COR-L47 (cell line): ENCODE measurements at regions not wholly inside any gene's neighbourhood (a gene's known extent, or its start where the extent isn't known, plus 50 kb on each side); places are given as distances from the start of the nearest gene placed in this dataset.

Experiments used
- DNase-seq: peaks from one replicate; lab custom pipeline; 2025; lab: John Stamatoyannopoulos, UW

GRCh38 chr4:147054228-147054872 is 108.7 kb upstream of the TTC29 start:
- peak; percentile 11 for DNase-seq

GRCh38 chr4:147056940-147057610 is 111.4 kb upstream of the TTC29 start:
- DNase-seq = no peak

DNA sequence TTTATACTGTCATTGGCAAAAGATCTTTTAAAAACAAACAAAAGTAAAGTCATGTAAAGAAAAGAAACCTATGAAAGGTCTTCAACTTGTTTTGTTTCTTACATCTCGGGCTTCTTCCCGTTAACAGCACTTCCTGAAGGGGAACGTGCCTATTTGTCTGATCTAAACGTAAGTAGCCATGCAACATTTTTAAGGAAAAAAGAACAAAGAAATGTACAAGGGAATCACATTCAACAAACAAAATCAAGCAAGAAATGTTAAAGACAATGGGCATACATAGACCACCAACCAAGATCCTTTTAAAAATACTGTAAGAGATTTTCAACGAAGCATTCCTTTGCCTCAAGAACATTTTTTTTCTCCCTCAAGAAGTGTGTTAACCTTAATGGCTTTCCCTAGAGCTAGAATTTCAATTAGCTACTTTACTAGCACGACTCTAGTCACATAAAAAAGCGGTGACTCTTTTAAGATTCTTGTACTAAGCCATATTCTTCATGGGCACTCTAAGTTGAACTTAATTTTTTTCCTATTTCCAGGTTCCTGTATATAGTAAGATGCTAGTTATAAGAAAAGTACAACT is 112.0 kb upstream of the TTC29 start:
- DNase-seq = no peak

DNA sequence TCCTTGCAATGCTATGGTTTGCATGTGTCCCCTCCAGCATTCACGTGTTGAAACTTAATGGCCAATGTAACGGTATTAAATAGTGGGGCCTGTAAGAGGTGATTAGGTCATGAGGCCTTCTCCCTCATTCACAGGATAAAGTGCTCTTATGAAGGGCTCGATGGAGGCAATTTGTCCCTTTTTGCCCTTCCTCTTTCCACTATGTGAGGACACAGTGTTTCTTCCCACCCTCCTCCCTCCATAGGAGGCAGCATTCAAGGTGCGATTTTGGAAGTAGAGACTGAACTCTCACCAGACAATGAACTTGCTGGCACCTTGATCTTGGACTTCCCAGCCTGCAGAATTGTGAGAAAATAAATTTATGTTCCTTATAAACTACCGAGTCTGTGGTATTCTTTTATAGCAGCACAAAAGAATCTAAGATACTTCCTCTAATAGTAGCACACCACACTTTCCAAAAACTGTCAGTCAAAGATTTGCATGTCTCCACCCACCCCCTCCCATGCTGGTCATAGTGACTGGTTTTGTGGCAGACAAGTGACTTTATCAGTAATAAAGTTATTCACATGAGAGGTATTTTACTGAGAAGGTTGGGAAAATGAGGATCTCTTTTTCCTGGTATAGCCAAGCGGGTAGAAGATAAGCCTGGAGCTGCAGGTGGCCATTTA is 113.5 kb upstream of the TTC29 start:
- no peak for DNase-seq

- DNase-seq = no peak
These were observed 114.7 kb upstream of the TTC29 start for GRCh38 chr4:147060151-147060931.

DNA sequence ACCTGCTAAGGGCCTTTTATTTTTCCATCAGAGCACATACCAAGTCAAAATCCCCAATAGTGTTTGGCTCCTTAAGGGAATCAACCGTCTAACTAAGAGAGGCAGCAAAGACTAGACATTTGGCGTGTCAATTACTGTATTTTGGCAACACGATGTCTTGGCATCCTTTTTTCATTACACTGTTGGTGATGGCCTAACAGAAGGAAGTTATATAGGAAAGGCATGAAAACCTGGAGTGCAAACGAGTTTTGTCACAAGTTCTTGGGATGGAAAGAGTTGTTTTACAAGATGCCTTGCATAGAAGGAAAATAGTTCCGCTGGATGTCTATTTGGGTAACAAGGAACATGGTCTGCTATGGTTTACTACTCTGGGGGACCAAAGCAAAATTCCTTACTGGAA is 119.2 kb upstream of the TTC29 start:
- no peak for DNase-seq

DNA sequence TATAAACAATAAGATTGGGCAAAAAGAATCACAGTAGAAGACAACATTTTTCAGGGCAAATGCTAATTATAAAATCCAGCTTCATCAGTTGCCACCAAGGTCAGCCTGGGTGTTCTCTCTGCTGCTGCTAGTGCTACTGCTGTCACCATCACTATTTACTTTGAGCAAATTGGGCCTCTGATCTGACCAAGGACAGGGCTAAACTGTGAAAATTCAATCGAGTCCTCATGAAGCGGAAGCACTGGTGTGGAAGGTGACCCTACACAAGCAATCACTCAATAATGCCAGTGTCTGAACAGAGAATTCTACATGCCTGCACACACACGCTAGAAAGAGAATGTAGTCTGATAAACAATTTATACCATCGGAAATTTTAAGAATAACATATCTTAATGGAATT is 122.9 kb upstream of the TTC29 start:
- DNase-seq = no peak

GRCh38 chr4:147071209-147071740 is 125.6 kb upstream of the TTC29 start:
- DNase-seq = no peak

- peak; percentile 3 for DNase-seq
These were observed 130.5 kb upstream of the TTC29 start for GRCh38 chr4:147076179-147076578.

DNA sequence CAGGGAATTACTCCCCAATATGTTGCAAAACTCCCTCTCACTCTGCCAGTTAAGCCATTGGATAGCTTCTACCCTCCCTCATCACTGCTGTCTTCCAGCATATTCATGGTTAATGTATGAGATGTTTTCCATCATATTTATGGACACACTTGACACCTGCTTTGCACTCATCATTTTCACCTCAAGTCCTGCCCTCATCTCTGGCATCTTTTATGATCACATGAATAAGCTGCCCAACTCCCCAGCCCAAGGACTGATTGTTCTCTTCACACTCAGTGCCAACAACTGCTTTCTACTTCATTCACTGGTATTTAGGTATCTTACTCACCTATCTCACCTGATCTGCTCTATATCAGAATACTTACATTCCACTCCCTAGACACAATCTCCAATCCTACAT is 131.1 kb upstream of the TTC29 start:
- DNase-seq = no peak

DNA sequence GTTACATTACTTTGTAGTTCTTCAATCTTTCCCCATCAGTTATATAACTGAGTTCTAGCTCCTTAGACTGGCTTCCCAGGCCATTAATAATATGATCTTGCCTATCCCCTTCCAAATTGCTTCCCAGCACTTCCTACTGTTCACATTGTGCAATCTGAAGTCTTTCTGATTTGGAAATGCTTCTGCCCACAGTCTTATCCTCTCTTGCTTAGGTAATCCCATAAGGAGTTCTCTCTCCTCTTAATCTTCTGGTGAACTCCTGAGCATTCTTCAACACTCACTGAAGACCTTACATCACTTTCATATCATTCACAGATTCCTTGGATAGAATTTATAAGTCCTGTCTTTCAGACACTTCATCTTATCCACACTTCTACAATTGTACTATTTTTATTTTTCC is 132.7 kb upstream of the TTC29 start:
- DNase-seq = no peak

DNA sequence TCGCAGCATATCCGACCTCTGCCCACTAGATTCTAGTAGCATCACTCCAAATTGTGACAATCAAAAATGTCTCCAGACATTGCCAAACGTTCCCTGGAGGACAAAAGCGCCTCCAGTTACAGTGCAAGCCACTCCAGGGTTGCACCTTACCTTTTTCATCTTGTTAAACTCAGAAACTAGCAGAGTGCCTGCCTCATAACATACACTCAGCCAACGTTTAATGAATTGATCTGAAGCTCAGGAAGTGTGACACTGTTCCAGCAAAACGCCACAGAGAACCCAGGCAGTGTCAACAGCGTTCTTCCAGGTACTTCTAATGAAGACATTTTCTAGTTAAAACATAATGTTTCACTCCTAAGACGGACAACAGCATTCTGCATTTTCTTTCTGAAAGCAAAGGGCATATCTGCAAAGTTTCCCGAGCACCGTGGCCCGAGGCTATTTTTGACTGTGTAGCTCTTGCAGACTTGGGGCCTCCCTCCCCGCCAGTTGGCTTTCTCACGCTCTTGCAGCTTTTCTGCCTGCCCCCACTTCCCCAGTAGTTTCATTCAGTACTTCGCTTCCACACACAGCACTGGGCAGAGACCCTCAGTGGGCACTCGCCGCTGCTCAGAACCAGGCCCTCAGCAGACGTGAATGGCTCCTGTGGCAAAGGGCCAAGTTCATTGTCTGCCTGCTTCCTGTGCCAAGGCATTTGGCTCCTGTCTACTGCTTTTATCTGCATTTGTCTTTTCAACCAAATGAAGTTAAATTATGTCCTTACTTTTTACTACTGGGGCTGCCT is 133.4 kb upstream of the TTC29 start:
- DNase-seq = peak; percentile 25

GRCh38 chr4:147084861-147085260 is 139.2 kb upstream of the TTC29 start:
- no peak for DNase-seq

DNA sequence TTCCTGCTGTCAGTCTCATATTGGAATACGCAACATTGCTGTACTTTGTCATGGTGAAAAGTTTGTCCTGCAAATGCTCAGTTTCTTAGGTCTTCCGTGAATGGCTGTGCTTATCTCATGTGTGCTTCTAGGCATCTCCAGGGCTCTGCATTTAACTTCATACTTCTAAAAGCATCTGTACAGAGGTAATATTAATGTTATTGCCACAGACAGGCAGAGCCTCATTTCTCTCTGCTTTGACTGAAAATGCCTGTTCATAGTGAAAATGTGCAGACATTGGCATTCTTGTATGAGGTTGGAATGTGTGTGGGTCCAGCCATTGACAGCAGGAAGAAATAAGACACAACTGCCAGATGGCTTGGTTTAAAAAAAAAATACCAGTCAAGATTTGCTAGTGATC is 140.1 kb upstream of the TTC29 start:
- no peak for DNase-seq

DNA sequence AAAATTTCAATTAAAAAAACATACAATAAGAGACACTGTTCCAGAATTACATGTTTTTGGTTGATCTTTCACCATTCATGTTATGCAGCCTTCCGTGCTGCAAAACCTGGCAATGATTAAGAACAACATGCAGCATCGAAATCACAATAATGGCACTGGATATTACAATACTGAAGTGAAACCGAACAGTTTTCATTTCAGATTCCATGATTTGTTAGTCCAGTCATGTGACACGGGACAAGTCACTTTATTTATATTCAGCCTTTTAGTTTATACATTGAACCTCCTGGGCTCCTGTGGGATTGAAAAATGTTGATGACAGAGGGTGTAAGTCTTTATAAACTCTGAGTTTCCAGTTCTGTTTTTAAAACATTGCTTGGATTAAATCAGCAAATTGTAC is 142.5 kb upstream of the TTC29 start:
- no peak for DNase-seq

DNA sequence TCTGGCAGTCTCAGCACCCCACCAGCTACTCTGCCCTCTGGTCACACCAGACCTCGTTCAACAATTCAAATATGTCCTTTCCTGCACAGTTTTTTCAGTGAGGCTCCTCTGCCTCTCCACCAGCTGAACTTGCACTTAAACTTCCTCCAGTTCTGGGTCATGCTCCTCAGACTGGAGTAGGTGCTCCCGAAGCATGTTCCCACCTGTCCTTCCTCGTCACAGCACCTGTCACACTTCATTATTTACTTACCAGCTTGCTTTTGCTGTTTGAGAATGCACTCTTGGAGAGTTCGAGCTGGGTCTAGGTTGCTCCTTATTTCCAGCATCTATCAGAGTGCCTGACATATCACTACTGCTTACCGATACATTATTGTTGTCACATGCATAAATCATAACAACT is 144.8 kb upstream of the TTC29 start:
- no peak for DNase-seq

DNA sequence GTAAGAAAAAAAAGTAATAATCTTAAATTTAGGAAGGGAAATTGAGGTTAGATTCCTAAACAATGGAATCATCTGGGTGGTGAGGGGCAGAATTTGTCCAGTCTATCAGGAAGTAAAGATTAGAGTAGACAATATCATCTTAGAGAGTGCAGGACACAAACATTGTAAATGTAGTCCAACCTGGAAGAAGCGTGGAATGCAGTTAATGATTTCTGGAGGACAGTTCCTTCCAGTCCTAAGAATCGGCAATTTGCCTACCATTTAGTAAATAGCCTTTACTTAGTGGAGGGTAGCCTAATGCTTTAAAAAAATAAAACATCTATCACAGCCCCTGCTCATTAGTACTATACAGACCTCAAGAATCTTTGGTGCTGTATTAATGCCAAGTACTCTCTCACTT is 147.5 kb upstream of the TTC29 start:
- no peak for DNase-seq

DNA sequence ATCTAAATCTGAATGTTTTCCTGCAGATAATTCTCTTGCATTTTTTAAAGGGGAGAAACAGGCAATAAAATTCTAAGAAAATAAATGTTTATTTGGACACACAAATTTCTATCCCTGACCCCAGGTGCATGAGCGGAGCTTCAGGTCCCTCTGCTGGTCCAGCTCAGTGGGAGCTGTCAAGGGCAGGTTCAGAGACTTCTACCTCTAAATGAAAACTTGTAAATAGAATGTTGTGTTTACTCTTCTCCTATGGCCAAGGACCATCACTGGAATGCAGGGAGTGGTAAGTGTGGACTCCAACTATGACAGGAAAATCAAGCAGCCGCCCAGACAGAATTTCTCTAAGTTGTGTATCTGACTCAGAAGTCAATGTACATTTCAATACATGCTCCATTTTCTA is 148.6 kb upstream of the TTC29 start:
- peak; percentile 3 for DNase-seq

- peak; percentile 39 for DNase-seq
These were observed 151.3 kb upstream of the TTC29 start for GRCh38 chr4:147096667-147097604.

DNA sequence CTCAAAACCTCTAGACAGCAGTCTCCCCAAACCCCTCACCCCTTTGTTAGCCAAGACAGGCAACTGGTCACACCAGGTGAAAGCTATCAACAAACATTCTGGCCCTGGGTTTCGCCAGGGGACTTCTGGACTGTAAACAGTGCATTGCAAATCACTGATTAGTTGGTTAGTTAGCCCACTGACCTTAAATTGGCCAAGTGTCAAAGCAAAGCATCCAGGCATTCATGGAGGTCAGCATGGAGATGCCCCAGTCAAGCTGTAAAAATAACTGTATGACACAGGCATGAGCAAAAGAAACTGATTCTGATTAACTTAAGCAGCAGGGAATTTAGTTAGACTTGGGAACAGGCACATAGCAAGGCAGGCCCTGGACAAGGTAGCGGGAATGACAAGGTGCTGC is 156.0 kb upstream of the TTC29 start:
- no peak for DNase-seq
